IMR-90 (cell line): ENCODE measurements at regions not wholly inside any gene's neighbourhood (a gene's known extent, or its start where the extent isn't known, plus 50 kb on each side); places are given as distances from the start of the nearest gene placed in this dataset.

ENCODE experiments used
- CEBPB ChIP-seq: IDR thresholded peaks from 2 replicates; pipeline ENCODE4 v1.6.1; 2012; ENCODE audit warnings: low read depth, low read length, improper control_type of control experiment
- MXI1 ChIP-seq: IDR thresholded peaks from 2 replicates; pipeline ENCODE4 v1.6.1; 2012; ENCODE audit warnings: low read depth, mild to moderate bottlenecking, low read length, moderate library complexity, borderline replicate concordance
- POLR2A ChIP-seq: IDR thresholded peaks from 2 replicates; pipeline ENCODE4 v1.6.1; 2012; ENCODE audit warnings: mild to moderate bottlenecking, low read depth, low read length
- RCOR1 ChIP-seq: IDR thresholded peaks from 2 replicates; pipeline ENCODE4 v1.6.1; 2012; ENCODE audit warnings: mild to moderate bottlenecking, low read length, improper control_type of control experiment; ENCODE audit not compliant: insufficient replicate concordance
- RFX5 ChIP-seq: IDR thresholded peaks from 2 replicates; pipeline ENCODE4 v1.8.0; 2012; ENCODE audit warnings: low read depth, mild to moderate bottlenecking, low read length, moderate library complexity
- SMC3 ChIP-seq: fragments of 150-350 bp; IDR thresholded peaks from 2 replicates; pipeline ENCODE4 v1.6.1; 2016; ENCODE audit warnings: low read depth, mild to moderate bottlenecking, antibody characterized with exemption, low read length, moderate library complexity
- TF ChIP-seq, protein P1 (sequence below): fragments of 150-350 bp; IDR thresholded peaks from 2 replicates; pipeline ENCODE4 v1.6.1; 2016; ENCODE audit warnings: low read depth, mild to moderate bottlenecking, low read length, moderate library complexity, borderline replicate concordance
- TF ChIP-seq, protein P2 (sequence below): conservative IDR thresholded peaks from 2 replicates; pipeline ENCODE4 v1.5.1; 2012; ENCODE audit warnings: mild to moderate bottlenecking, low read depth, low read length, improper control_type of control experiment

GRCh38 chr12:104888481-104888880 is 69.6 kb downstream of the SLC41A2 start:
- TF ChIP-seq, protein P1, sequence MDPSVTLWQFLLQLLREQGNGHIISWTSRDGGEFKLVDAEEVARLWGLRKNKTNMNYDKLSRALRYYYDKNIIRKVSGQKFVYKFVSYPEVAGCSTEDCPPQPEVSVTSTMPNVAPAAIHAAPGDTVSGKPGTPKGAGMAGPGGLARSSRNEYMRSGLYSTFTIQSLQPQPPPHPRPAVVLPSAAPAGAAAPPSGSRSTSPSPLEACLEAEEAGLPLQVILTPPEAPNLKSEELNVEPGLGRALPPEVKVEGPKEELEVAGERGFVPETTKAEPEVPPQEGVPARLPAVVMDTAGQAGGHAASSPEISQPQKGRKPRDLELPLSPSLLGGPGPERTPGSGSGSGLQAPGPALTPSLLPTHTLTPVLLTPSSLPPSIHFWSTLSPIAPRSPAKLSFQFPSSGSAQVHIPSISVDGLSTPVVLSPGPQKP: no peak
- TF ChIP-seq RFX5 (no peak), RCOR1 (no peak), SMC3 (no peak), MXI1 (no peak), POLR2A (no peak), CEBPB (no peak)
- TF ChIP-seq, protein P2, sequence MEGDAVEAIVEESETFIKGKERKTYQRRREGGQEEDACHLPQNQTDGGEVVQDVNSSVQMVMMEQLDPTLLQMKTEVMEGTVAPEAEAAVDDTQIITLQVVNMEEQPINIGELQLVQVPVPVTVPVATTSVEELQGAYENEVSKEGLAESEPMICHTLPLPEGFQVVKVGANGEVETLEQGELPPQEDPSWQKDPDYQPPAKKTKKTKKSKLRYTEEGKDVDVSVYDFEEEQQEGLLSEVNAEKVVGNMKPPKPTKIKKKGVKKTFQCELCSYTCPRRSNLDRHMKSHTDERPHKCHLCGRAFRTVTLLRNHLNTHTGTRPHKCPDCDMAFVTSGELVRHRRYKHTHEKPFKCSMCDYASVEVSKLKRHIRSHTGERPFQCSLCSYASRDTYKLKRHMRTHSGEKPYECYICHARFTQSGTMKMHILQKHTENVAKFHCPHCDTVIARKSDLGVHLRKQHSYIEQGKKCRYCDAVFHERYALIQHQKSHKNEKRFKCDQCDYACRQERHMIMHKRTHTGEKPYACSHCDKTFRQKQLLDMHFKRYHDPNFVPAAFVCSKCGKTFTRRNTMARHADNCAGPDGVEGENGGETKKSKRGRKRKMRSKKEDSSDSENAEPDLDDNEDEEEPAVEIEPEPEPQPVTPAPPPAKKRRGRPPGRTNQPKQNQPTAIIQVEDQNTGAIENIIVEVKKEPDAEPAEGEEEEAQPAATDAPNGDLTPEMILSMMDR: no peak
